Spleen (tissue), 11 donors: ENCODE measurements at regions not wholly inside any gene's neighbourhood (a gene's known extent, or its start where the extent isn't known, plus 50 kb on each side); places are given as distances from the start of the nearest gene placed in this dataset.

ENCODE experiments used
- DNase-seq: peaks from one replicate; pipeline ENCODE4 v3.0.0-alpha.2; 2020
- H3K27ac ChIP-seq, 8 donors: fragments of 200-600 bp; sonication (generic) in 7 of 8; 1 replicate in 4 of 8; 2 replicates in 4 of 8; pipeline versions ENCODE4 v1.5.0 to v1.8.0; 2016 to 2021; ENCODE audit warnings: inconsistent platforms in 4 of 8, mild to moderate bottlenecking in 4 of 8, moderate library complexity in 1 of 8
- H3K27me3 ChIP-seq, 7 donors: fragments of 200-600 bp; sonication (generic) in 6 of 7; replicated peaks in 1 of 7; 1 replicate in 4 of 7; 2 replicates in 3 of 7; pipeline versions ENCODE4 v1.5.0 to v1.8.0; 2016 to 2021; ENCODE audit warnings: inconsistent platforms in 3 of 7, mild to moderate bottlenecking in 1 of 7
- H3K36me3 ChIP-seq, 6 donors: fragments of 200-600 bp; sonication (generic) in 5 of 6; 1 replicate in 4 of 6; 2 replicates in 2 of 6; pipeline versions ENCODE4 v1.5.0 to v1.8.0; 2016 to 2021; ENCODE audit warnings: inconsistent platforms in 2 of 6
- H3K4me1 ChIP-seq, 6 donors: fragments of 200-600 bp; sonication (generic) in 5 of 6; 1 replicate in 3 of 6; 2 replicates in 3 of 6; pipeline versions ENCODE4 v1.5.0 to v1.8.0; 2016 to 2021; ENCODE audit warnings: inconsistent platforms in 3 of 6
- H3K4me3 ChIP-seq, 8 donors: fragments of 200-600 bp; sonication (generic) in 7 of 8; 1 replicate in 4 of 8; 2 replicates in 4 of 8; pipeline versions ENCODE4 v1.5.0 to v1.8.0; 2016 to 2021; ENCODE audit warnings: inconsistent platforms in 4 of 8, mild to moderate bottlenecking in 4 of 8, moderate library complexity in 2 of 8
- H3K9me3 ChIP-seq, 8 donors: fragments of 200-600 bp; sonication (generic) in 7 of 8; 1 replicate in 4 of 8; 2 replicates in 4 of 8; pipeline versions ENCODE4 v1.5.0 to v1.8.0; 2016 to 2021; ENCODE audit warnings: inconsistent platforms in 4 of 8
- POLR2A ChIP-seq, 3 donors: fragments of 450-650 bp; IDR thresholded peaks; one replicate each; pipeline ENCODE4 v1.5.1; 2017; ENCODE audit warnings: antibody characterized with exemption in 3 of 3, mild to moderate bottlenecking in 1 of 3
- POLR2AphosphoS5 ChIP-seq, 3 donors: sonication (generic); formaldehyde crosslinking; IDR thresholded peaks; one replicate each; pipeline ENCODE4 v1.5.1; 2017; ENCODE audit warnings: antibody characterized with exemption in 3 of 3
- WGBS, 5 donors: extraction: QIAGEN DNeasy Blood & Tissue Kit in 3 of 5; methylation state at CpG; one replicate each; pipeline versions ENCODE4 v1.1.5 to v1.1.7; 2013 to 2018; 5-methylcytosine and 5-hydroxymethylcytosine counted together
- intact Hi-C: fragments of 100-400 bp; cut with DNase I; formaldehyde crosslinking; loops from one replicate; pipeline ENCODE4 v1.15.0; 2023; ENCODE audit warnings: low total_unique reads
- TF ChIP-seq, protein P1 (sequence below), 11 experiments: fragments of 200-600 bp in 7 of 11; fragments of 450-650 bp in 4 of 11; sonication (generic) in 4 of 11; IDR thresholded peaks in 8 of 11; conservative IDR thresholded peaks in 3 of 11; 1 replicate in 7 of 11; 2 replicates in 4 of 11; pipeline versions ENCODE4 v1.4.0 to v1.8.0; 2016 to 2021; ENCODE audit warnings: antibody characterized with exemption in 11 of 11, inconsistent platforms in 4 of 11, mild to moderate bottlenecking in 1 of 11
- donor health status: healthy with polysubstance abuse.
- donor health status: DM: no; HTN: no; CAD: no; lungs with moderate emphysema.
- donor health status: DM: no; HTN: no; CAD: no.
- donor health status: Bipolar disorder and iron deficiency.
- donor health status: healthy.
- donor health status: DM: no; HTN: no; CAD: no.
- donor health status: DM: yes; HTN: yes; CAD: no.

DNA sequence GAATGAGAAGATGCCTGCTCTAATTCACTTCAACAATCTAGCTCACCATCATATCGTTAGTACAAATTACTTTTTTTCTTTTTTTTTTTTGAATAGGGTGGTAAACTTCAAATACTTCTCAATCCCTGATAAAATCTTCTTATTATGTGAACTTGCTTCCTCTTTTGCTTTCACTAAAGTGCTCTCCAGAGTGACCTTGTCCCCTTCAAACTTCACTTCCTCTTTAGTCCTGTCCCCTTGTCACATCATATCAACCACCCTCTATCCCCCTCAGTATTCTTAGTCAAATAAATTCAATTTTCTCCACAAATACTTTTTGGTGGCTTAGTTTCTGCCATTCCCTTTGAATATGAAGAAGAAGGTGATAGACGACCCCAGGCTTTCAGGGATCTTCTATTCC is 124.9 kb upstream of the PLXNA2 start:
- intact Hi-C loops, result no loop called here

DNA sequence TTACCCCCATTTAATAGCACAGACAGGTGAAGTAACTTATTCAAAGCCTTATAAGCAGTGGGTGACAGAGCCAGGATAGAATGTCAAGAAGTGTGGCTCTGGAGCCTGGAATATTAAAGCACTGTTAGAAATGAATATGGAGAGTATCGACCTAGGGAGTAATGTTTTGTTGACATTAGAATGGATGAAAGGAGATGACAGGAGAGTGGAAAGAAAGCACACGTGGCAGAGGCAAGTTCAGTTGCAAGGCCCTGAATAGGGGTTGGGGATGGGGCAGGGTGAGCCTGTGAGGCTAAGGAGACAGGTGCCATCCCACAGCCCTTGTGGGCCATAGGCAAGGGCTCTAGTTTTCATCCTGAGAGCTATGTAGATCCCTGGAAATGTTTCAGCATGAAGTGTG is 125.5 kb upstream of the PLXNA2 start:
- TF ChIP-seq, protein P1, sequence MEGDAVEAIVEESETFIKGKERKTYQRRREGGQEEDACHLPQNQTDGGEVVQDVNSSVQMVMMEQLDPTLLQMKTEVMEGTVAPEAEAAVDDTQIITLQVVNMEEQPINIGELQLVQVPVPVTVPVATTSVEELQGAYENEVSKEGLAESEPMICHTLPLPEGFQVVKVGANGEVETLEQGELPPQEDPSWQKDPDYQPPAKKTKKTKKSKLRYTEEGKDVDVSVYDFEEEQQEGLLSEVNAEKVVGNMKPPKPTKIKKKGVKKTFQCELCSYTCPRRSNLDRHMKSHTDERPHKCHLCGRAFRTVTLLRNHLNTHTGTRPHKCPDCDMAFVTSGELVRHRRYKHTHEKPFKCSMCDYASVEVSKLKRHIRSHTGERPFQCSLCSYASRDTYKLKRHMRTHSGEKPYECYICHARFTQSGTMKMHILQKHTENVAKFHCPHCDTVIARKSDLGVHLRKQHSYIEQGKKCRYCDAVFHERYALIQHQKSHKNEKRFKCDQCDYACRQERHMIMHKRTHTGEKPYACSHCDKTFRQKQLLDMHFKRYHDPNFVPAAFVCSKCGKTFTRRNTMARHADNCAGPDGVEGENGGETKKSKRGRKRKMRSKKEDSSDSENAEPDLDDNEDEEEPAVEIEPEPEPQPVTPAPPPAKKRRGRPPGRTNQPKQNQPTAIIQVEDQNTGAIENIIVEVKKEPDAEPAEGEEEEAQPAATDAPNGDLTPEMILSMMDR (IDR thresholded peaks at IDR 0.05 in 8 of 11, conservative IDR thresholded peaks at IDR 0.05 in 3 of 11), result no peak
- TF ChIP-seq POLR2A (IDR thresholded peaks at IDR 0.05) (no peak), POLR2AphosphoS5 (IDR thresholded peaks at IDR 0.05) (no peak)
- no peak overlapping the region for H3K27ac ChIP-seq
- H3K4me1 ChIP-seq, result peaks cover 0 to 7% (median 0%) of the 10 kb centered on the region in 6 donors
- H3K27me3 ChIP-seq, result peaks cover 0 to 12% (median 0%) of the 10 kb centered on the region in 7 donors
- DNase-seq, result no peak
- H3K4me3 ChIP-seq, result no peak overlapping the region
- no peaks in the 10 kb centered on the region for H3K9me3 ChIP-seq
- H3K36me3 ChIP-seq, result no peaks in the 10 kb centered on the region
- intact Hi-C loops, result no loop called here
- 49 to 72% (median 61%) methylated on average over 2 of the region's 2 CpGs for WGBS, 5 donors

More for the DNA sequence above, 124.9 kb upstream of the PLXNA2 start:
- Histone ChIP-seq H3K27me3 (peaks cover 0 to 12% (median 0%) of the 10 kb centered on the region in 7 donors), H3K36me3 (no peaks in the 10 kb centered on the region), H3K4me1 (peaks cover 0 to 7% (median 0%) of the 10 kb centered on the region in 6 donors), H3K9me3 (no peaks in the 10 kb centered on the region), H3K27ac (no peak overlapping the region), H3K4me3 (no peak overlapping the region)
- no peak for DNase-seq
- WGBS, 5 donors, result 21 to 28% (median 25%) methylated on average over 2 of the region's 2 CpGs
- TF ChIP-seq POLR2AphosphoS5 (IDR thresholded peaks at IDR 0.05) (no peak), POLR2A (IDR thresholded peaks at IDR 0.05) (no peak)
- TF ChIP-seq, protein P1 (IDR thresholded peaks at IDR 0.05 in 8 of 11, conservative IDR thresholded peaks at IDR 0.05 in 3 of 11), result no peak

DNA sequence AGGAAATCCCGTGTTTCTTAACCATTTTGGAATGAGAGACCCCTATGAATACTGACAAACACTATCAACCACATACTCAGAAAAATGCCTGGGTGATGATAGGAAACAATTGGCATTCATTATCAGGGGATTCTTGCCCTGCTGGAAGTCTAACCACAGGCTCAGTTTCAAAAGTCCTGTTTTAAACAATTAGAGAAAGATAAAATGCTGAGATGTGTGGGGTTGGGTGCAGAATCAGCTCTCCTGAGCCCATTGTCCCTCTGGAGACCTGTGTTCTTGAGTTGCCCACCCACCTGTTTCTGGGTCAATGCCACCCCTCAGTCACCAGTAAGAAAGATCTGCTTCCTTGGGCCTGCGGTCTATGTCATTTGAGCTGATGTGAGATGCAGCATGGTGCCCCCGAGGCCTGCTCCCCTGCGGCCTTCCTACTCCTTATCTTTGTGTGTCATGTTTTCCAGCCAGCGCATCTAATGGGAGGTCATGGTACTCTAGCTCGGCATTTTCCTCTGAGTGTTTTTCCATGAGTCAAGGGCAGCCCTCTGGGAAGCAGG is 130.3 kb upstream of the PLXNA2 start:
- H3K4me1 ChIP-seq, result no peaks in the 10 kb centered on the region
- H3K27me3 ChIP-seq, result no peaks in the 10 kb centered on the region
- H3K27ac ChIP-seq, result no peak overlapping the region

DNA sequence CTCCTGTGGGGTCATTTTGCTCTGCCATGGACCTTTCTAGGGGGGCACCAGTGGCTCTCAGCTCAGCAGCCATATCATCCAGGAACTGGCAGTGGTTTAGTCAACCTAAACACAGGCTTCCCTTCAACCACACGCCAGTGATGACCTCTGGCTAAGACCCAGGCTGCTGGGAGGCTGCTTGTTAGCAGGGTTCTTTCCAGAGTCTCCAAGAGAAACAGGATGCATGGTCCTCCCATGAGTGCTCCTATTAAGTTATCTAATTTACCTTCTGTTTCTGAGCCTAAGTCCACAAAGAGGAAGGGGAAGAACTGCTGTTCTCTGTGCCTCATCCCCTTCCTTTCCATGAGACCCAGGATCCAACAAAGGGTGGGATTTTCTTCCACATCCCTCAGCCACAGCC is 137.3 kb upstream of the PLXNA2 start:
- H3K4me3 ChIP-seq, result no peak overlapping the region
- no peak for TF ChIP-seq POLR2AphosphoS5 (IDR thresholded peaks at IDR 0.05)
- intact Hi-C loops, result no loop called here
- WGBS, 5 donors, result 25 to 55% (median 27%) methylated on average over 1 of the region's 1 CpG
- H3K4me1 ChIP-seq, result no peaks in the 10 kb centered on the region
- no peaks in the 10 kb centered on the region for H3K27me3 ChIP-seq
- H3K9me3 ChIP-seq, result no peaks in the 10 kb centered on the region
- DNase-seq, result no peak
- H3K36me3 ChIP-seq, result no peaks in the 10 kb centered on the region
- H3K27ac ChIP-seq, result no peak overlapping the region

More for the DNA sequence above, 130.3 kb upstream of the PLXNA2 start:
- Histone ChIP-seq H3K9me3 (no peaks in the 10 kb centered on the region), H3K36me3 (no peaks in the 10 kb centered on the region), H3K4me3 (no peak overlapping the region)
- WGBS, 5 donors, result 70 to 75% (median 73%) methylated on average over 6 of the region's 6 CpGs
- intact Hi-C loops, result no loop called here
- DNase-seq, result no peak
- TF ChIP-seq, protein P1 (IDR thresholded peaks at IDR 0.05 in 8 of 11, conservative IDR thresholded peaks at IDR 0.05 in 3 of 11), result no peak
- TF ChIP-seq POLR2A (IDR thresholded peaks at IDR 0.05) (no peak), POLR2AphosphoS5 (IDR thresholded peaks at IDR 0.05) (no peak)
